ENCODE measurements at regions not wholly inside any gene's neighbourhood (a gene's known extent, or its start where the extent isn't known, plus 50 kb on each side); places are given as distances from the start of the nearest gene placed in this dataset.

DNA sequence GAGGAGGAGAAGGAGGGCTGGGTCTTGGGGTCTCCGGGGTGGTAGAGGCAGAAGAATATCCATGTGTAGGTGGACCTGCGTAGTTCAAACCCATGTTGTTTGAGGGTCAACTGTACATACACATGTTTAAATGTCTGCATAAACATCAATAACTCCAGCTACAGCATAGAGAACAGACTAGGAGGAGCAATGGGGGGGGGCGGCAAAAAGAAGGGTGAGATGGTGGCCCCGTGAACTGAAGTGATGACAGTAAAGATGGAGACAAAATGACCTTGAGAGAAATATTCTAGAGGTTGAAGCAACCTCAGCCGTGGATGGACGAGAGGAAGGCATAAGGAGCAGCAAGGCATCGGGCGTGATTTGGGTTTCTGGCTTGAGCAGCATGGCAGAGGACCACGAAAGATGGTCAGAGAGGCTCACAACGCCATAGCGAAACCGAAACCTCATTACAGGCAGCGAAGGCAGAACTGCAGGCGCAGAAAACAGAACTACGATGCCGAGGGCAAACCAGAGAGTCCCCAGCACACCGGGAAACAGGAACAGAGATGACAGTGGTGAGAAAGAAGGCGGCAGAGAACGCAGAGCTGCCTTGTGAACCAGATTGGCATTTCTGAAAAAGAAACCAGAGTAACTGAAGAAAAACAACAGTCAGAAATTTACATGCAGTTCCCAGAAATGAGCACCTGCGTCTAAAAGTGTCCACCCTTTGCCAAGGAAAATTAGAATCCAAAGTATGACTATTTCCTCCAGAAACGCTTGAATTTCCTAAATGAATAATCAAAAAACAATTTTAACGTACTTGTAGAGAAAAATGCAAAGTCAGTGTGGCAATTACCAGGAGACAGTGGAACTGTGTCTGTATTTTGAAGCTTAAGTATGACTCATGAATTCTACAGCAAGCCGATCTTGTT, 50.3 kb upstream of the ENPP6 start (continued):
- TF ChIP-seq PRMT5 (CRISPR knock-in tag; IDR thresholded peaks at IDR 0.05): no peak
- TF ChIP-seq, protein P1, sequence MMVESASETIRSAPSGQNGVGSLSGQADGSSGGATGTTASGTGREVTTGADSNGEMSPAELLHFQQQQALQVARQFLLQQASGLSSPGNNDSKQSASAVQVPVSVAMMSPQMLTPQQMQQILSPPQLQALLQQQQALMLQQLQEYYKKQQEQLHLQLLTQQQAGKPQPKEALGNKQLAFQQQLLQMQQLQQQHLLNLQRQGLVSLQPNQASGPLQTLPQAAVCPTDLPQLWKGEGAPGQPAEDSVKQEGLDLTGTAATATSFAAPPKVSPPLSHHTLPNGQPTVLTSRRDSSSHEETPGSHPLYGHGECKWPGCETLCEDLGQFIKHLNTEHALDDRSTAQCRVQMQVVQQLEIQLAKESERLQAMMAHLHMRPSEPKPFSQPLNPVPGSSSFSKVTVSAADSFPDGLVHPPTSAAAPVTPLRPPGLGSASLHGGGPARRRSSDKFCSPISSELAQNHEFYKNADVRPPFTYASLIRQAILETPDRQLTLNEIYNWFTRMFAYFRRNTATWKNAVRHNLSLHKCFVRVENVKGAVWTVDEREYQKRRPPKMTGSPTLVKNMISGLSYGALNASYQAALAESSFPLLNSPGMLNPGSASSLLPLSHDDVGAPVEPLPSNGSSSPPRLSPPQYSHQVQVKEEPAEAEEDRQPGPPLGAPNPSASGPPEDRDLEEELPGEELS (CRISPR knock-in tag; IDR thresholded peaks at IDR 0.05; ENCODE audit: borderline replicate concordance): no peak
- TF ChIP-seq NONO (IDR thresholded peaks at IDR 0.05; ENCODE audit: low read depth in 2 of 2, low read length in 1 of 2): no peak
- TF ChIP-seq TAF1 (IDR thresholded peaks at IDR 0.05; ENCODE audit: control insufficient read depth, extremely low read depth, insufficient read depth, low read length, severe bottlenecking): peak; percentile 39
- TF ChIP-seq ID3 (CRISPR knock-in tag; IDR thresholded peaks at IDR 0.05): no peak
- no peak for TF ChIP-seq ID3 (tag; IDR thresholded peaks at IDR 0.05)
- TF ChIP-seq GATA2 (CRISPR knock-in tag; IDR thresholded peaks at IDR 0.05): no peak
- peak; percentile 30 for TF ChIP-seq RFX1 (IDR thresholded peaks at IDR 0.05)
- no peak for TF ChIP-seq U2AF2 (optimal IDR thresholded peaks at IDR 0.05; ENCODE audit: low read depth, low read length)
- no peak for TF ChIP-seq RBM22 (IDR thresholded peaks at IDR 0.05; ENCODE audit: low read depth, low read length, poor library complexity, severe bottlenecking)
- TF ChIP-seq ZBTB8A (IDR thresholded peaks at IDR 0.05; ENCODE audit: partially characterized antibody): no peak
- peak in 1 of 3 experiments; percentile 26; a peak in 1 of 6 replicates for TF ChIP-seq ZBTB11 (CRISPR knock-in tag; IDR thresholded peaks at IDR 0.05)
- TF ChIP-seq ARID1B (IDR thresholded peaks at IDR 0.05): peak; percentile 60
- TF ChIP-seq, protein P2, sequence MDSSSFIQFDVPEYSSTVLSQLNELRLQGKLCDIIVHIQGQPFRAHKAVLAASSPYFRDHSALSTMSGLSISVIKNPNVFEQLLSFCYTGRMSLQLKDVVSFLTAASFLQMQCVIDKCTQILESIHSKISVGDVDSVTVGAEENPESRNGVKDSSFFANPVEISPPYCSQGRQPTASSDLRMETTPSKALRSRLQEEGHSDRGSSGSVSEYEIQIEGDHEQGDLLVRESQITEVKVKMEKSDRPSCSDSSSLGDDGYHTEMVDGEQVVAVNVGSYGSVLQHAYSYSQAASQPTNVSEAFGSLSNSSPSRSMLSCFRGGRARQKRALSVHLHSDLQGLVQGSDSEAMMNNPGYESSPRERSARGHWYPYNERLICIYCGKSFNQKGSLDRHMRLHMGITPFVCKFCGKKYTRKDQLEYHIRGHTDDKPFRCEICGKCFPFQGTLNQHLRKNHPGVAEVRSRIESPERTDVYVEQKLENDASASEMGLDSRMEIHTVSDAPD (CRISPR knock-in tag; IDR thresholded peaks at IDR 0.05): no peak
- no peak for TF ChIP-seq KAT2B (IDR thresholded peaks at IDR 0.05; ENCODE audit: low read depth, low read length)
- no peak for TF ChIP-seq KLF6 (CRISPR knock-in tag; IDR thresholded peaks at IDR 0.05; ENCODE audit: borderline replicate concordance)

Data from K562 (cell line).